Muscle of leg (tissue), 3 donors: ENCODE measurements at regions not wholly inside any gene's neighbourhood (a gene's known extent, or its start where the extent isn't known, plus 50 kb on each side); places are given as distances from the start of the nearest gene placed in this dataset.

ENCODE experiments used
- DNase-seq: peaks from one replicate; pipeline ENCODE4 v3.0.0; 2013
- H3K27ac ChIP-seq: one replicate; pipeline ENCODE4 v1.5.1; 2013; ENCODE audit warnings: mild to moderate bottlenecking, low read length, control low read depth
- H3K27me3 ChIP-seq: one replicate; pipeline ENCODE4 v1.6.1; 2013; ENCODE audit warnings: low read length; ENCODE audit not compliant: control insufficient read depth, insufficient read depth
- H3K36me3 ChIP-seq: one replicate; pipeline ENCODE4 v1.6.1; 2013; ENCODE audit warnings: low read length; ENCODE audit not compliant: control insufficient read depth, insufficient read depth
- H3K4me1 ChIP-seq: one replicate; pipeline ENCODE4 v1.6.1; 2013; ENCODE audit warnings: low read length; ENCODE audit not compliant: control insufficient read depth, insufficient read depth
- H3K4me3 ChIP-seq: one replicate; pipeline ENCODE4 v1.5.1; 2013; ENCODE audit warnings: low read length, control low read depth
- H3K9me3 ChIP-seq: replicated peaks from 2 replicates; pipeline ENCODE4 v1.6.1; 2013; ENCODE audit warnings: low read depth, low read length; ENCODE audit not compliant: control insufficient read depth
- WGBS: methylation state at CpG from one replicate; pipeline ENCODE4 v1.1.5; 2013; ENCODE audit warnings: missing lambda C conversion rate; ENCODE audit not compliant: insufficient coverage; 5-methylcytosine and 5-hydroxymethylcytosine counted together

- H3K27ac ChIP-seq = peak overlapping the region; percentile 86
- H3K36me3 ChIP-seq = no peaks in the 10 kb centered on the region
- H3K4me1 ChIP-seq = peaks cover 46% of the 10 kb centered on the region
- no peaks in the 10 kb centered on the region for H3K9me3 ChIP-seq
- H3K4me3 ChIP-seq = no peak overlapping the region
- WGBS = 60% methylated on average over 2 of the region's 7 CpGs
- no peaks in the 10 kb centered on the region for H3K27me3 ChIP-seq
- DNase-seq = peak; percentile 73
These were observed 235.0 kb upstream of the JUN start for GRCh38 chr1:59018860-59019259.

GRCh38 chr1:59020151-59020997 is 236.5 kb upstream of the JUN start:
- no CpG with 5 or more reads among the region's 2 CpGs for WGBS
- H3K4me3 ChIP-seq = no peak overlapping the region
- peaks cover 34% of the 10 kb centered on the region for H3K4me1 ChIP-seq
- H3K36me3 ChIP-seq = no peaks in the 10 kb centered on the region
- no peaks in the 10 kb centered on the region for H3K9me3 ChIP-seq
- no peaks in the 10 kb centered on the region for H3K27me3 ChIP-seq
- peak; percentile 85 for DNase-seq
- peak overlapping the region; percentile 16 for H3K27ac ChIP-seq

GRCh38 chr1:59022199-59022598 is 238.4 kb upstream of the JUN start:
- H3K36me3 ChIP-seq = no peaks in the 10 kb centered on the region
- WGBS = 86% methylated on average over 2 of the region's 3 CpGs
- no peak overlapping the region for H3K4me3 ChIP-seq
- no peaks in the 10 kb centered on the region for H3K27me3 ChIP-seq
- peaks cover 27% of the 10 kb centered on the region for H3K4me1 ChIP-seq
- H3K9me3 ChIP-seq = no peaks in the 10 kb centered on the region
- DNase-seq = no peak
- no peak overlapping the region for H3K27ac ChIP-seq

- H3K36me3 ChIP-seq = no peaks in the 10 kb centered on the region
- no peaks in the 10 kb centered on the region for H3K9me3 ChIP-seq
- peaks cover 25% of the 10 kb centered on the region for H3K4me1 ChIP-seq
- no peaks in the 10 kb centered on the region for H3K27me3 ChIP-seq
- H3K4me3 ChIP-seq = no peak overlapping the region
- WGBS = 86% methylated on average over 2 of the region's 3 CpGs
- no peak for DNase-seq
- H3K27ac ChIP-seq = no peak overlapping the region
These were observed 239.0 kb upstream of the JUN start for GRCh38 chr1:59022799-59023198.

- no CpG with 5 or more reads among the region's 2 CpGs for WGBS
These were observed 241.4 kb upstream of the JUN start for GRCh38 chr1:59025201-59025600.

GRCh38 chr1:59025898-59026426 is 242.1 kb upstream of the JUN start:
- Histone ChIP-seq H3K4me3 (no peak overlapping the region), H3K9me3 (no peaks in the 10 kb centered on the region), H3K27me3 (no peaks in the 10 kb centered on the region), H3K4me1 (peaks cover 2% of the 10 kb centered on the region), H3K27ac (no peak overlapping the region), H3K36me3 (no peaks in the 10 kb centered on the region)
- WGBS = no CpG with 5 or more reads among the region's 4 CpGs
- peak; percentile 62 for DNase-seq

More at GRCh38 chr1:59025201-59025600, 241.4 kb upstream of the JUN start:
- no peaks in the 10 kb centered on the region for H3K27me3 ChIP-seq
- no peak for DNase-seq
- no peaks in the 10 kb centered on the region for H3K9me3 ChIP-seq
- no peak overlapping the region for H3K4me3 ChIP-seq
- H3K36me3 ChIP-seq = no peaks in the 10 kb centered on the region
- peaks cover 6% of the 10 kb centered on the region for H3K4me1 ChIP-seq
- H3K27ac ChIP-seq = no peak overlapping the region

GRCh38 chr1:59026472-59026948 is 242.7 kb upstream of the JUN start:
- H3K4me1 ChIP-seq = peaks cover 2% of the 10 kb centered on the region
- peak; percentile 51 for DNase-seq
- H3K9me3 ChIP-seq = no peaks in the 10 kb centered on the region
- H3K4me3 ChIP-seq = no peak overlapping the region
- H3K27me3 ChIP-seq = no peaks in the 10 kb centered on the region
- H3K36me3 ChIP-seq = no peaks in the 10 kb centered on the region
- H3K27ac ChIP-seq = no peak overlapping the region
- 60% methylated on average over 1 of the region's 6 CpGs for WGBS

- Histone ChIP-seq H3K27me3 (no peaks in the 10 kb centered on the region), H3K4me1 (peaks cover 2% of the 10 kb centered on the region), H3K27ac (no peak overlapping the region), H3K36me3 (no peaks in the 10 kb centered on the region), H3K9me3 (no peaks in the 10 kb centered on the region), H3K4me3 (no peak overlapping the region)
- DNase-seq = no peak
- WGBS = 100% methylated on average over 1 of the region's 2 CpGs
These were observed 243.3 kb upstream of the JUN start for GRCh38 chr1:59027177-59027576.

- 88% methylated on average over 3 of the region's 3 CpGs for WGBS
- H3K4me1 ChIP-seq = peaks cover 2% of the 10 kb centered on the region
- no peaks in the 10 kb centered on the region for H3K36me3 ChIP-seq
These were observed 244.2 kb upstream of the JUN start for GRCh38 chr1:59028048-59028447.

GRCh38 chr1:59029411-59030167 is 245.7 kb upstream of the JUN start:
- no peaks in the 10 kb centered on the region for H3K9me3 ChIP-seq
- WGBS = 64% methylated on average over 2 of the region's 5 CpGs
- H3K4me3 ChIP-seq = no peak overlapping the region
- no peaks in the 10 kb centered on the region for H3K36me3 ChIP-seq
- DNase-seq = no peak
- no peak overlapping the region for H3K27ac ChIP-seq
- no peaks in the 10 kb centered on the region for H3K27me3 ChIP-seq
- peaks cover 2% of the 10 kb centered on the region for H3K4me1 ChIP-seq

More at GRCh38 chr1:59028048-59028447, 244.2 kb upstream of the JUN start:
- DNase-seq = no peak
- Histone ChIP-seq H3K4me3 (no peak overlapping the region), H3K27me3 (no peaks in the 10 kb centered on the region), H3K27ac (no peak overlapping the region), H3K9me3 (no peaks in the 10 kb centered on the region)
